Erythroblast (primary cell): ENCODE measurements at regions not wholly inside any gene's neighbourhood (a gene's known extent, or its start where the extent isn't known, plus 50 kb on each side); places are given as distances from the start of the nearest gene placed in this dataset.
A peak's percentile ranks its signal among the peaks of the same experiment; 100 is the strongest.

Experiments
- DNase-seq, 2 experiments: peaks; one replicate each; lab custom pipeline; 2025; lab: John Stamatoyannopoulos, UW
- GATA1 ChIP-seq: IDR thresholded peaks from 2 replicates; pipeline ENCODE4 v1.6.1; 2011; ENCODE audit warnings: low read depth, mild to moderate bottlenecking, control low read depth, low read length, moderate library complexity
- POLR2A ChIP-seq: IDR thresholded peaks from 2 replicates; pipeline ENCODE4 v1.6.1; 2011; ENCODE audit warnings: mild to moderate bottlenecking, low read length

DNA sequence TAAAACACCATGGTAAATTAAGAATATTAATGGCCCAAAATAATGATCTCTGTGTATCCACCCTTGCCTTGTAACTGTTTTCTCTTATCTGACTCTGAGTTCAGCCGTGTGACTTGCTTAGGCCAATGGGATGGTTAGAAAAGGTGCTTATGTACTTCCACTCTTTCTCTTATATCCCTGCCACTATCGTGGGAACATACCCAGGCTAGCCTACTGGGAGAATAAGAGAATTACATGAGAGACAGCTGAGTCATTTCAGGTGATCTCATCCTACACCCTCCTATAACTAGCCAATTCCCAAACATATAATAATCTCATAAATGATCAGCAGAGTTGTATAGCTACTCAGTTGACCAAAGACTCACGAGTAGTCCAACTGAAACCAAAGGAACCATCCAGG, 98.3 kb upstream of the ABI3BP start:
- TF ChIP-seq POLR2A, result no peak
- no peak for TF ChIP-seq GATA1
- peak; percentile 6 to 48 for DNase-seq

DNA sequence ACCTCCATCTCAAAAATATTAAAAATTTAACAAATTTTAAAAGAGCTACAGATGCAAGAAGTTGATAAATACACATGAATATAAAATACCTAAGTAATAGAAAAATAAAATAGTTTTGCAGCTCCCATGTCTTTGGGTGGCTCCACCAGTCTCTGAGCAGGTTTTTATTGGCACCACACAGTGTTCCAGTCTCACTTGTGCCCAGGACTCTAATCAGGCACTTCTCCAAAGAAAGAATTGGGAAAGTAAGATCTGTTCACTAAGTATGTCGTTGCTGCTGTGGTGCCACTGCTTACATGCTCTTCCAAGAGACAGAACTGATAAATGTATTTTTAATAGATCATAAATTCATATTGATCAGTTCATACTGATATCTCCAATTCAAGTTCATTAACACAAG, 92.5 kb upstream of the ABI3BP start:
- no peak for TF ChIP-seq POLR2A
- no peak for TF ChIP-seq GATA1
- no peak for DNase-seq

DNA sequence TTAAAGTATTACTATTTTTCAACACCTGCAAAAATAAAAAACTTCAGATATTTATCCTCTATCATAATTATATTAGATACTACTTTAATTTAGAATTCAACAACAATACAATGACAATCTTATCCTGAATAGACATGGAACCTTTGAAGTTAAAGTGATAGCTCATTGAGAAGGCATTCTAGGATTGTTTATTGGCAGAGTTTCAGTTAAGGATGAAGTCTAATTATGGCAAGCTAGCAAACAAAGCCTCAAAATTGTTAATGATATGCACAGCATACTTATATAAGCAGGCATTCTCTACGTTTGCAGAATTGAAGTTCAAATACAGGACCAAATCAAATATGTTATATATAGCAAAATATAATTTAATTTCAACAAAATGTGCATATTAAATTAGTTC, 91.2 kb upstream of the ABI3BP start:
- TF ChIP-seq GATA1, result no peak
- no peak for TF ChIP-seq POLR2A
- DNase-seq, result no peak

DNA sequence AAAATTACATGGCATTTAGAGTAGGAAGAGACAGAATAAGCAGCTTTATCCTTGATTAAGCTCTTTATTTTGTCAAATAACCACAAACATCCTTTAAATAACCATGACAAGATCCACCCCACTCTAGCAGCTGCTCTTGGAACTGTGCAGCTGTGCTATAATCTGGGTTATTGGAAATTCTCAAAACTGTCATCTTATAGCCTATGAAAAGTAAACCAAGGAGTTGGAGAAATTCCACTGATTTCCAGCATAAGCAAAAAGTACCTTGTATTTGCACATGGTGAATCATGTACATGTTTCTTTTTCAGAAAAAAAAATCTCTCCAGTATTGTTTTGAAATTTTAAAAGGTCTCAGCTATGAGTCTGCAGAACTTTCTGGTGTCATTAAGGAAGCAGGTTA, 88.8 kb upstream of the ABI3BP start:
- no peak for DNase-seq
- TF ChIP-seq GATA1 (no peak), POLR2A (no peak)

DNA sequence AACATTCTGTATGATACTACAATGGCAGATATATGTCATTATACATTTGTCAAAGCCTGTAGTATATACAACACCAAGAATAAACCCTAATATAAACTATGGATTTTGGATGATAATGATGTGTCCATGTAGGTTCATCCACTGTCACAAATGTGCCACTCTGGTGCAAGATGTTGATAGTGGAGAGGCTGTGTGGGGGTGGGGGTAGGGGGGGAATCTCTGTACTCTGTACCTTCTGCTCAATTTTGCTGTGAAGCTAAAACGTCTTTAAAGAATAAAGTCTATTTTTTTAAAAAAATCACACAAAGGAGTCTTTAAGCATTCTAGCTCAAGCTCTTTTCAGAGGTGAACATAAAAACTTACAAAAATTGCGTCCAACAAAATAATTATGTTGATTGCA, 88.2 kb upstream of the ABI3BP start:
- TF ChIP-seq GATA1 (no peak), POLR2A (no peak)
- DNase-seq, result no peak

DNA sequence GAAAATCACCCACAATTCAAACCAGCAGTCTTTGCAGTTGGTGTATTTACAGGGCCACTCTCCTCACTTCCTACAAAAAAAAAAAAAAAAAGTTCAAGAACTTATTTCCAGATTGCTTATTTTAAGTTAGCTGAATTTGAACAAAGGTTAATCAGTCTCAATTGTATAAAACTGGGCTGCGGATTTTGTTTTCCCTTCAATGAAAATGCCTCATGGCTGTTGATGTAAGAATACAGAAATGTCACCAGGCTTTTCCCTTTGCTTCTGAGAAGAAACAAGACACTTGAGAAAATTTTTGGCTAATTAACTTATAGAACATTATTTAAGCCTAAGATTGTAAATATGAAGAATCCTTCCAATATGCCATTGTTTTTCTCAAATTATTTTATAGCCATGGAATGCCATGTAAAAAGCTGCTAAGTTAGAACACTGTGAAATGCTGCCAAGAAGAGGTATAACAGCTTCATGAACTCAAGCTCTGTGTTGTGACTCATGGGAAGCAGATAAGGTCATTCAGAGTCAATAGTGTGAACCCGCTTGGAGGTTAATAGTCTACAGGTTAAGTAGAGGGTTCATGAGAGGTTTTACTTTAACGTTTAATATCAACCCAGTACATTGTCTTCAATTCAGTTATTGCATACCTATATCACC, 84.3 kb upstream of the ABI3BP start:
- TF ChIP-seq GATA1 (no peak), POLR2A (no peak)
- DNase-seq, result no peak

DNA sequence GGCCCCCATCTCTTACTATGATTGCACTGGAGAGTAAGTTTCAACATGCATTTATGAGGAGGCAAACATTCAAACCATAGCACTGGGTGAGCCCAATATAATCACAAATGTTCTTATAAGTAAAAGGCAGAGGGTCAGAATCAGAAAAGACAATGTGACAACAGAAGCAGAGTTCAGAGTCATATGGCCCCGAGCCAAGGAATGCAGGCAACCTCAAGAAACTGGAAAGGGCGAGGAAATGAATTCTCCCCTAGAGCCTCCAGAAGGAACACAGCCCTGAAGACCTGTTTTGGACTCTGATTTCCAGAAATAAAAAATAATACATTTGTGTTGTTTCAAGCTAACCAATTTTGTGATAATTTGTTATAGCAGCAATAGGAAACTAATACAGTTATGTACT, 81.3 kb upstream of the ABI3BP start:
- no peak for TF ChIP-seq POLR2A
- no peak for TF ChIP-seq GATA1
- no peak for DNase-seq

DNA sequence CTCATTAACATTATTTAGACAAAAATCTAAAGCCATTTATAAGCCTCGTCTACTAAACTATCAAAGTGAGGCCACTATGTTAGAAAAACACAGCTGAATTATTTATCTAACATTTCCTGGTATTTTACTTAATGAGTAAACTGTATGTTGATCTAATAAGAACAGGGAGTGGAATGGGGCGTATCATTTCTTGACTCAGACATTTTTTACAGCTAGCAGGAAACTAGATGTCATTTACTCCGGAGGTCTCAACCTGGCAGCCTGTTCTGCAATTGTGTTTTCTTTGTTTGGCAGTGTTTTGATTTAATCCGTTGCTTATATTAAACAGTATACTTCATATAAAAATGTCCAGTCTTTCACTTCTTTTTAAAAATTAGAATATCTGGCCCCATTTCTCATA, 79.1 kb upstream of the ABI3BP start:
- DNase-seq, result no peak

DNA sequence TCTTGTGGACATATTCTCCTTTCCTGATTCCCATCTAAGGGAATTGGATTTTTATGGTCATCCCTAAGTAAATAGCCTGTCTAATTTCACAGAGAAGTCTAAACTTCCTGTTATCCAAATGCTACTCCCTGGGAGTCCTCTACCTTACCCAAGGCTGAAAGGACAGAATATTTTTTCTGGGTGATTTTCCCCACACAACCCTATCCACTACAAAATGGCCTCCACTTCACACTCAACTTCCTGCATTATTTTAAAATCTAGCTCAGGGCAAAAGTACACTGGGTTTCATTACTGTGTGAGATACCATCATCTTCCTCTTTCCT, 77.5 kb upstream of the ABI3BP start:
- TF ChIP-seq POLR2A, result no peak
- no peak for TF ChIP-seq GATA1
- DNase-seq, result no peak

More for the DNA sequence above, 79.1 kb upstream of the ABI3BP start:
- TF ChIP-seq POLR2A (no peak), GATA1 (no peak)

DNA sequence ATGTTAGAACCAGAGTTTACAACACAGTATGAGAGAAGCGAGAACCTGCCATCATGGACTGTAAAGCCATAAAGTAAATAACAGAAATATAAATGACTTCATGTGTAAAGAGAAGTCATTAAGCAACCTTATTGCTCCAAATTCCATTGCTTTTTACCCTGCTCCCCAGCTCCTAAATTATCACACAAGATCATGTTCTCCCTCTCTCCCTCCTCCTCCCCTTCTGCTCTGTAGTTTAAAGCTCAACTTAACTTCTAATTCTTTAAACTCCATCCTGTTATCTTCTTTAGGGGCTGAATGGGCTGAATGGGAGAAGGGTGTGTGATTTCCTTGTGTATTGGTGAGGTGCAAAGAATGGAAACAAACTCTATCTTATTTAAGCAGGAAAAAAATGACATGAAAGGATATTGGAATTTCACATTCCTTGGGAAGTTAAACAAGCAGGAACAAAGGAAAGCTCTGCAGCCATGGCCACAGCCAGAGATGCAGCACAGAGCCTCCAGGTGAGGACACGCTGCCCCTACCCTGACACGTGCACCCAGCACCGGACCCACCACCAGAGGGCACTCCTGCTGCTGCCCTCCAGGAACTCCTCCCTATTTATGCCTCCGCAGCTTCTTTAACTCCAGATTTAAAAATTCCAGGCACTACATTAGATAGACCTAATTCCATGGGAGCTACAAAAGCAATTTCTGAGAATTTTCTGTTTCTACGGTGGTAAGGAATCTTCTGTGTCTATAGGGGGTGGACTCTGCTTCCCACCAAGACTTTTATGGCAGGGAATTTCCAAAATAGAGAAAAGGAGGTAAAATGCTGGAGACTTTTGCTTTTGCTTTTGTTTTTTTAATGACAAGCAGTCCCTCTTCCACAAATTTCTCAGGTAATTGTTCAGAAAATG, 76.9 kb upstream of the ABI3BP start:
- DNase-seq, result peak; percentile 69 to 82
- no peak for TF ChIP-seq POLR2A
- TF ChIP-seq GATA1, result no peak

DNA sequence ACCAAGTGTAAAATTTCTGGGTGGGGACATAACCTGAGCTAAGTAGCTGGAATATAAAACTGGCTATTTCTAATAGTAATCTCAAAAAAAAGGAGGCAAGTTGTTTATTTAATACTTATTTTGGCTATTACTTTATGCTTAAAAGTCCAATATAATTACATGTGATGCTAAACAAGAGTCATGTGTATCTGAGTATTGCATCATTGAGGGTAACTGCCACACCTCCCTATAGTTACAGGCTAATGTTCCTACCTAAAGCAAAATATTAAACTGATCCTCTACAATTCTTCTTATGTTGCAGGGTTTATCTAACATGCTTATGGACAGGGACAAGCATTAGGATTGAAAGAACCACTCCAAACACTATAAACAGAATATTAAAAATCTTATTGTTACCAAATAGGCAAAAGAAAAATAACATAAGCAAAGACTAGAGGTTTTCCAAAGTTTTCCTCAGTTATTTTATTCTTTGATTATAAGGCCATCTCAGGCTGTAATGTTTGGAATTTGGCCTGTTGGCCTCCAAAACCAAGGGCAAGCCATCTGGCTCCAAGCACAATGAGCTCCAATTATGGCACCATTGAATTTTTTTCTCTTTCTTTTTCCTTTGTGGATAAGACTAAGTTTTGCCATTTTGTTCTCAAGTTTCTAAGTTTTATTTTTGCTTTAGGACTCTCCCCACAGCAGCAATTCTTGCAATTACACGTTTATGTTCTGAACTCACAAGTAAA, 75.8 kb upstream of the ABI3BP start:
- peak in 1 of 2 experiments; percentile 10 for DNase-seq

DNA sequence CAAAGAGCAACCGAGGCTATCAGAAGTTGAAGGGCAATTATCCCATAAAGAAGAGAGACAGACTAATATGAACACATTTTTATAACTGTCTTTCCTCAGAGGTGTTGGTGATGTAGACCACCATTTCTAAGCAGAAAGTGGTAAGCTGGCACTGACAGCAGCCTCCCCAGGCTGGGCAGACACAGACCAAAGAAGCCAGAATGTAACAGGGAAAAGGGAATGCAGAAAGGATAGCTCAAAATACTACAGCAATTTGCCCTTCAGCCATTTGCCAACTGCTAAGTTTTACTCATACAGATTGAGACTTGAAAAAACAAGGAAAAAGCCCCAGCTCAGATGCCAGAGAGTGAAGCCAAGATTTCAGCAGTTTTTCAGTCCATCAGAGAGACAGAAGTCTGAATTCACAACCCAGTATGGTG, 73.5 kb upstream of the ABI3BP start:
- no peak for DNase-seq
- TF ChIP-seq GATA1 (no peak), POLR2A (no peak)

More for the DNA sequence above, 75.8 kb upstream of the ABI3BP start:
- TF ChIP-seq GATA1 (no peak), POLR2A (no peak)

DNA sequence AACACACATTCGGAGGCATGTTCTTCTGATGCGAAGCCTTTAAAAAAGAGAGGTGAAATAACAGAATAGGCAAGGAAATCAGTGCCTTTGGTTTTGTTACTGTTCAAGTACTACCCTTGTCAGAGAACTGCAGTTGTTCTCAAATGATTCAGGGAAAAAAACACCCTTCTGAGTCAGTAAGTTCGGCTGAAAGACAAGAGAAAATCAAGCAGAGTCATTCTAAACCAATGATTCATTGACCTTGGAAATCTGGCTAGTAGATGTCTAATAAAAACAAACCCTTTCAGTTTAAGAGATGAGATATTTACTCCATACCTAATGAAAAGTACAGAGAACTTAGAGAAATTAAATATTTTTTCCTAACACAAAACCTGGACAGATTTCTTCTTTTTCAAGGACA, 72.7 kb upstream of the ABI3BP start:
- DNase-seq, result no peak
- TF ChIP-seq POLR2A, result no peak
- TF ChIP-seq GATA1, result no peak

DNA sequence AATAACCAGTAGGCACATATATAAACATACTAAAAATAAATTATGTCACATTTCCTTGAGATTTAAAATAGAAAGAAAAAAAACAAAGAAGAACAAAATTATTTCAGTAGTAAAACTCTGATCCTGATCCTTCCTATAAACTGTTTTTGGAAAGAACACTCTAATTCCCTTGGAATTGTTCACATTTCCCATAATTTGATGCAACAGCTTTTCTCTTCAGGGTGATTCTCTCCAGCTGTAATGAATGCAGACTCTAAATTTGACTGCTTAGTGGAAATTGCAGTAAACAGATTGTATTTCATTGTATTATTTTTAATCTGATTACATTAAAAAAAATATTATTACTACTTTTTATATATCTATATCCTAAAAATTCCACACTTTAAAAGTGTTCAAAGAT, 70.2 kb upstream of the ABI3BP start:
- TF ChIP-seq POLR2A, result no peak
- TF ChIP-seq GATA1, result no peak

More for the DNA sequence above, 70.2 kb upstream of the ABI3BP start:
- DNase-seq, result no peak
